GM23338 (cell line): ENCODE measurements at regions not wholly inside any gene's neighbourhood (a gene's known extent, or its start where the extent isn't known, plus 50 kb on each side); places are given as distances from the start of the nearest gene placed in this dataset.

Experiments used
- ATAC-seq: fragments of 200-7000 bp; cut with Tn5 transposase; 3 replicates; pipeline ENCODE4 v1.9.1; 2020
- DNase-seq: peaks from one replicate; pipeline ENCODE4 v3.0.0-alpha.2; 2015; ENCODE audit warnings: low spot score
- H2AFZ ChIP-seq: fragments of 200-600 bp; sonication (generic); 2 replicates; pipeline ENCODE4 v1.8.0; 2016; ENCODE audit warnings: antibody characterized with exemption, mild to moderate bottlenecking, moderate library complexity
- H3F3A ChIP-seq: fragments of 200-600 bp; sonication (generic); replicated peaks from 2 replicates; pipeline ENCODE4 v1.8.0; 2017; ENCODE audit warnings: antibody characterized with exemption, mixed run types, low read depth
- H3K27ac ChIP-seq: fragments of 200-600 bp; sonication (generic); 2 replicates; pipeline ENCODE4 v1.6.1; 2016; ENCODE audit warnings: low read depth
- H3K27me3 ChIP-seq: fragments of 200-600 bp; sonication (generic); 2 replicates; pipeline ENCODE4 v1.8.0; 2016; ENCODE audit warnings: mild to moderate bottlenecking, mixed run types, moderate library complexity; ENCODE audit not compliant: insufficient read depth
- H3K36me3 ChIP-seq: fragments of 200-600 bp; sonication (generic); 2 replicates; pipeline ENCODE4 v1.8.0; 2016; ENCODE audit warnings: mild to moderate bottlenecking; ENCODE audit not compliant: insufficient read depth
- H3K4me1 ChIP-seq: fragments of 200-600 bp; sonication (generic); 2 replicates; pipeline ENCODE4 v1.8.0; 2016; ENCODE audit warnings: mild to moderate bottlenecking, moderate library complexity; ENCODE audit not compliant: insufficient read depth
- H3K4me2 ChIP-seq: fragments of 200-600 bp; sonication (generic); 2 replicates; pipeline ENCODE4 v1.7.1; 2017; ENCODE audit warnings: mixed run types
- H3K4me3 ChIP-seq: fragments of 200-600 bp; sonication (generic); 2 replicates; pipeline ENCODE4 v1.6.1; 2016; ENCODE audit warnings: mixed run types
- H3K79me2 ChIP-seq: fragments of 200-600 bp; sonication (generic); replicated peaks from 2 replicates; pipeline ENCODE4 v1.8.0; 2017; ENCODE audit warnings: mild to moderate bottlenecking; ENCODE audit not compliant: insufficient read depth
- H3K9me2 ChIP-seq: fragments of 200-600 bp; sonication (generic); 2 replicates; pipeline ENCODE4 v1.8.0; 2017; ENCODE audit not compliant: insufficient read depth
- H4K20me1 ChIP-seq: fragments of 200-600 bp; sonication (generic); replicated peaks from 2 replicates; pipeline ENCODE4 v1.8.0; 2017; ENCODE audit warnings: mild to moderate bottlenecking; ENCODE audit not compliant: insufficient read depth
- H3K27ac Mint-ChIP-seq: 2 replicates; pipeline ENCODE4 v1.8.0; 2020; ENCODE audit warnings: inconsistent platforms, mild to moderate bottlenecking, moderate library complexity, mixed read lengths
- H3K27me3 Mint-ChIP-seq: 3 replicates; pipeline ENCODE4 v1.8.0; 2022; ENCODE audit warnings: low read depth, mild to moderate bottlenecking, moderate library complexity, mixed read lengths, inconsistent platforms; ENCODE audit not compliant: insufficient read depth, poor library complexity
- H3K36me3 Mint-ChIP-seq: 3 replicates; pipeline ENCODE4 v1.8.0; 2021; ENCODE audit warnings: low read depth, mild to moderate bottlenecking, inconsistent platforms, moderate library complexity, mixed read lengths
- H3K4me1 Mint-ChIP-seq: 3 replicates; pipeline ENCODE4 v1.8.0; 2020; ENCODE audit warnings: mild to moderate bottlenecking, inconsistent platforms, mixed read lengths
- H3K4me3 Mint-ChIP-seq: 3 replicates; pipeline ENCODE4 v1.8.0; 2021; ENCODE audit warnings: moderate library complexity, mild to moderate bottlenecking, inconsistent platforms, mixed read lengths
- H3K9me3 Mint-ChIP-seq: 3 replicates; pipeline ENCODE4 v1.8.0; 2020; ENCODE audit warnings: moderate library complexity, mild to moderate bottlenecking, inconsistent platforms, mixed read lengths
- CREB1 ChIP-seq: fragments of 250-450 bp; sonication (Bioruptor Pico); IDR thresholded peaks from 2 replicates; pipeline ENCODE4 v1.5.0; 2020; ENCODE audit warnings: low read depth, mild to moderate bottlenecking, moderate library complexity
- CTCF ChIP-seq, 2 experiments: fragments of 200-600 bp in 1 of 2; sonication (generic) in 1 of 2; conservative IDR thresholded peaks; 2 replicates each; pipeline versions ENCODE4 v1.5.1 to v1.6.1; 2016 to 2017; ENCODE audit warnings: antibody characterized with exemption in 2 of 2, low read depth in 2 of 2, mild to moderate bottlenecking in 2 of 2, moderate library complexity in 1 of 2
- ETS1 ChIP-seq: IDR thresholded peaks from 2 replicates; pipeline ENCODE4 v1.6.1; 2016; ENCODE audit warnings: antibody characterized with exemption
- EZH2phosphoT487 ChIP-seq: fragments of 200-600 bp; sonication (generic); IDR thresholded peaks from one replicate; pipeline ENCODE4 v1.8.1; 2018; ENCODE audit warnings: antibody characterized with exemption; ENCODE audit not compliant: unreplicated experiment
- NANOG ChIP-seq: IDR thresholded peaks from 2 replicates; pipeline ENCODE4 v1.6.1; 2016; ENCODE audit warnings: antibody characterized with exemption, borderline replicate concordance
- POLR2AphosphoS5 ChIP-seq: IDR thresholded peaks from 2 replicates; pipeline ENCODE4 v1.6.1; 2016; ENCODE audit warnings: antibody characterized with exemption, low read depth
- STAT1 ChIP-seq: IDR thresholded peaks from one replicate; pipeline ENCODE4 v1.6.1; 2016; ENCODE audit warnings: antibody characterized with exemption; ENCODE audit not compliant: unreplicated experiment
- ZNF114 ChIP-seq: fragments of 250-450 bp; sonication (Bioruptor Pico); IDR thresholded peaks from 2 replicates; pipeline ENCODE4 v1.5.0; 2020; ENCODE audit warnings: mild to moderate bottlenecking, moderate library complexity

- no peak for TF ChIP-seq ETS1
- no peak for TF ChIP-seq CTCF (conservative IDR thresholded peaks at IDR 0.05; ENCODE audit: low read depth in 2 of 2)
- TF ChIP-seq POLR2AphosphoS5 = no peak
- TF ChIP-seq EZH2phosphoT487 = no peak
- TF ChIP-seq CREB1 = no peak
- no peak for TF ChIP-seq STAT1
- TF ChIP-seq NANOG = no peak
Measured at GRCh38 chr1:104125266-104125665, 375.6 kb downstream of the AMY1C start (continued).

GRCh38 chr1:104125970-104126369 is 376.3 kb downstream of the AMY1C start:
- H3K27ac Mint-ChIP-seq = no peak overlapping the region

More at GRCh38 chr1:104125970-104126369, 376.3 kb downstream of the AMY1C start:
- DNase-seq (no peak), ATAC-seq (no peak)
- H3K27ac ChIP-seq = no peak overlapping the region
- no peaks in the 10 kb centered on the region for H3K36me3 ChIP-seq
- H3K27me3 Mint-ChIP-seq = no peaks in the 10 kb centered on the region
- H3K4me1 Mint-ChIP-seq = peaks cover 5% of the 10 kb centered on the region; the same call in 1 of the 3 replicates
- H3K36me3 Mint-ChIP-seq = no peaks in the 10 kb centered on the region
- H2AFZ ChIP-seq = no peak overlapping the region
- H3K4me1 ChIP-seq = 0 out of 2 replicates have a peak, but pooled peaks cover 3% of the 10 kb centered on the region
- no peaks in the 10 kb centered on the region for H3K9me3 Mint-ChIP-seq
- H3K4me3 ChIP-seq = no peak overlapping the region
- no peaks in the 10 kb centered on the region for H3K79me2 ChIP-seq
- no peaks in the 10 kb centered on the region; the same call in 1 of the 2 replicates for H3K9me2 ChIP-seq
- H4K20me1 ChIP-seq = no peaks in the 10 kb centered on the region
- no peak overlapping the region for H3K4me2 ChIP-seq
- no peak overlapping the region for H3K4me3 Mint-ChIP-seq
- TF ChIP-seq CTCF (conservative IDR thresholded peaks at IDR 0.05; ENCODE audit: low read depth in 2 of 2) (no peak), ZNF114 (CRISPR knock-in tag) (no peak)
- H3F3A ChIP-seq = no peaks in the 10 kb centered on the region
- no peaks in the 10 kb centered on the region for H3K27me3 ChIP-seq
